OCI-LY7 (cell line): ENCODE measurements at regions not wholly inside any gene's neighbourhood (a gene's known extent, or its start where the extent isn't known, plus 50 kb on each side); places are given as distances from the start of the nearest gene placed in this dataset.

ENCODE experiments used
- EZH2phosphoT487 ChIP-seq: fragments of 200-600 bp; sonication (generic); IDR thresholded peaks from 2 replicates; pipeline ENCODE4 v1.6.1; 2018; ENCODE audit warnings: low read depth, borderline replicate concordance, mild to moderate bottlenecking, mixed run types, antibody characterized with exemption, low read length, moderate library complexity, mixed read lengths
- TF ChIP-seq, protein P1 (sequence below): fragments of 200-600 bp; sonication (generic); conservative IDR thresholded peaks from 2 replicates; pipeline ENCODE4 v1.5.1; 2014; ENCODE audit warnings: mild to moderate bottlenecking, antibody characterized with exemption, low read length, moderate library complexity, mixed read lengths

DNA sequence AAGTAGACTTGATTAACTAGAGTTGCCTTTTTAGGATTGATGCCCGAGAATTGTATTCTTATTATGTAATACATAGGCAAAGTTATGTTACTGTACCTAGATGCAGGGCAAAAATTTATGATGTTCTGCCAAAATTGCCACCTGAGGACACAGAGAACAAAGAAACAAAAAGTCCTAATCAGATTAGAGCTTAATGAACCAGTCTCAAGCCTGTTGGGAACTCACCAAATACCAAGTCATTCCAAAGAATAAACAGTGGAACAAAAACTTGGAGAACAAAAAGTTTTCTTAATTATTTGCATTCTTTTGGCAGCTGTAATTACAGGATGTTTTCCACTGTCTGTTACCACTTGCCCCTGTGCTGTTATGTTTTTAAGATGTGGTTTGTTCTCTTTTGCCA is 154.7 kb upstream of the SGK1 start:
- TF ChIP-seq, protein P1, sequence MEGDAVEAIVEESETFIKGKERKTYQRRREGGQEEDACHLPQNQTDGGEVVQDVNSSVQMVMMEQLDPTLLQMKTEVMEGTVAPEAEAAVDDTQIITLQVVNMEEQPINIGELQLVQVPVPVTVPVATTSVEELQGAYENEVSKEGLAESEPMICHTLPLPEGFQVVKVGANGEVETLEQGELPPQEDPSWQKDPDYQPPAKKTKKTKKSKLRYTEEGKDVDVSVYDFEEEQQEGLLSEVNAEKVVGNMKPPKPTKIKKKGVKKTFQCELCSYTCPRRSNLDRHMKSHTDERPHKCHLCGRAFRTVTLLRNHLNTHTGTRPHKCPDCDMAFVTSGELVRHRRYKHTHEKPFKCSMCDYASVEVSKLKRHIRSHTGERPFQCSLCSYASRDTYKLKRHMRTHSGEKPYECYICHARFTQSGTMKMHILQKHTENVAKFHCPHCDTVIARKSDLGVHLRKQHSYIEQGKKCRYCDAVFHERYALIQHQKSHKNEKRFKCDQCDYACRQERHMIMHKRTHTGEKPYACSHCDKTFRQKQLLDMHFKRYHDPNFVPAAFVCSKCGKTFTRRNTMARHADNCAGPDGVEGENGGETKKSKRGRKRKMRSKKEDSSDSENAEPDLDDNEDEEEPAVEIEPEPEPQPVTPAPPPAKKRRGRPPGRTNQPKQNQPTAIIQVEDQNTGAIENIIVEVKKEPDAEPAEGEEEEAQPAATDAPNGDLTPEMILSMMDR, result no peak
- TF ChIP-seq EZH2phosphoT487, result no peak
